HG02885 (cell line): ENCODE measurements at regions not wholly inside any gene's neighbourhood (a gene's known extent, or its start where the extent isn't known, plus 50 kb on each side); places are given as distances from the start of the nearest gene placed in this dataset.

Experiments
- ATAC-seq: cut with Tn5 transposase; IDR thresholded peaks from one replicate; pipeline ENCODE4 v1.9.1; 2021; ENCODE audit warnings: mild to moderate bottlenecking; ENCODE audit not compliant: unreplicated experiment, poor library complexity

DNA sequence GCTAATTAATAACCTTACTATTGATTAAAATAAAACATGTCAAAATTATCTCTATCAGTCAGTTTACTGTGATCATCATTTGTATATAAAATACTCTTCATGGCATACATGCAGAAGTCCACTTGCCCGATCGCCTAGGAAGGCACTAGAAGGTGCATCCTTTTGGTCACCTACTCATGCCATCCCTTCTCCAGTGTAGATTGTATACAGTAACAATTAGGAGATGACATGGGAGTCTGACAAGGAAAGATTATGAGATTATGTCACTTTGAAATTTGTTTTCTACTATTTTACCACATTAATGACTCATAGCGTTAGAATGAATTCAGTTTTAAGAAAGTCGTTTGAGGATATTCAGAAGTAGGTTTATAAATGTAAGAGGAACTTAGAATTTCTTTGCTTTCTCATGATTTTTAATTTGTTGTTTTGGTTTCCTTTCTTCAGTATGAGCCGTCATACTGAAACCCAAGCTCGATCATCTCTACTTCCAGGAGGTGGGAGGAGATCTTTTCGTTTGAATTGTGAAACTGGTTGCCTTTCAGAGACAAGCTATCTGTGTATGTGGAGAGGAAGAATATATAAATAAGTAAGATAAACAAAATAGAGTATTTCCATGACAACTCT lies 51.1 kb upstream of the UNC5C start:
- peak; percentile 90 for ATAC-seq
